Lung (tissue), 11 donors: ENCODE measurements at regions not wholly inside any gene's neighbourhood (a gene's known extent, or its start where the extent isn't known, plus 50 kb on each side); places are given as distances from the start of the nearest gene placed in this dataset.

ENCODE experiments used
- ATAC-seq: fragments of 200-7000 bp; cut with Tn5 transposase; one replicate; pipeline ENCODE4 v1.9.1; 2020; ENCODE audit warnings: moderate number of reproducible peaks; ENCODE audit not compliant: insufficient read depth, low FRiP score
- DNase-seq, 3 donors: peaks; one replicate each; pipeline ENCODE4 v3.0.0-alpha.2; 2013 to 2017
- H3K27ac ChIP-seq, 2 donors: one replicate each; pipeline ENCODE4 v1.5.1; 2013; ENCODE audit warnings: mild to moderate bottlenecking in 2 of 2, moderate library complexity in 2 of 2, control low read depth in 1 of 2, inconsistent platforms in 1 of 2, low read depth in 1 of 2, low read length in 1 of 2
- H3K27me3 ChIP-seq, 3 donors: one replicate each; pipeline ENCODE4 v1.5.1; 2013; ENCODE audit warnings: low read length in 2 of 3; ENCODE audit not compliant: control insufficient read depth in 3 of 3, insufficient read depth in 3 of 3
- H3K36me3 ChIP-seq, 4 donors: one replicate each; pipeline ENCODE4 v1.5.1; 2013; ENCODE audit warnings: low read length in 4 of 4, mild to moderate bottlenecking in 1 of 4, moderate library complexity in 1 of 4; ENCODE audit not compliant: control insufficient read depth in 4 of 4, insufficient read depth in 4 of 4
- H3K4me1 ChIP-seq, 5 donors: one replicate each; pipeline ENCODE4 v1.5.1; 2013; ENCODE audit warnings: low read length in 5 of 5, mild to moderate bottlenecking in 2 of 5, moderate library complexity in 1 of 5; ENCODE audit not compliant: control insufficient read depth in 5 of 5, insufficient read depth in 5 of 5
- H3K4me3 ChIP-seq: one replicate; pipeline ENCODE4 v1.5.1; 2013; ENCODE audit warnings: mild to moderate bottlenecking, control low read depth, moderate library complexity
- H3K9ac ChIP-seq, 2 donors: one replicate each; pipeline ENCODE4 v1.5.1; 2013; ENCODE audit warnings: low read length in 2 of 2, control low read depth in 1 of 2; ENCODE audit not compliant: insufficient read depth in 1 of 2
- H3K9me3 ChIP-seq, 4 donors: one replicate each; pipeline ENCODE4 v1.5.1; 2013; ENCODE audit warnings: low read length in 3 of 4, mild to moderate bottlenecking in 1 of 4, moderate library complexity in 1 of 4; ENCODE audit not compliant: control insufficient read depth in 4 of 4, insufficient read depth in 3 of 4
- WGBS, 2 donors: extraction: QIAGEN DNeasy Blood & Tissue Kit; methylation state at CpG; one replicate each; pipeline ENCODE4 v1.1.7; 2013; 5-methylcytosine and 5-hydroxymethylcytosine counted together
- TF ChIP-seq, protein P1 (sequence below): IDR thresholded peaks from 2 replicates; pipeline ENCODE4 v1.5.1; 2012; ENCODE audit warnings: mild to moderate bottlenecking; ENCODE audit errors: control extremely low read depth, extremely low read depth
- donor health status: control.
- donor health status: control.
- donor health status: Bipolar disorder and iron deficiency.
- donor health status: healthy.
- donor health status: DM: yes; HTN: yes; CAD: no.

DNA sequence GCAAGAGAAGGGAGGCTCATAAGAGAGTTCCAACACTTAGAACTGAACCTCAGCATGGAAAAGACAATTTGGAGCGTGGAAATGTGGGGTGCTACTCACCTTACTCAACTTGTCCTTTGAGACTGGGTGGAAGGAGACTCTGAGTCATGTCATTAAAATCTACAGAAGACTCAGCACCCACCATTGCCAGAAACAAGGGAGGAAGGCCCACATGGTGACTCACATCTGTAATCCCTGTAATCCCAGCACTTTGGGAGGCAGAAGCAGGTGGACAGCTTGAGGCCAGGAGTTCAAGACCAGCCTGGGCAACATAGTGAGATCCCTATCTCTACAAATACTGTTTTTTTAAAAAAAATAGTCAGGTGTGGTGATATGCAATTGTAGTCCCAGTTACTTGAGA lies 161.9 kb upstream of the UBE3A start:
- DNase-seq = no peak
- WGBS, 2 donors = 79 to 85% methylated on average over 1 of the region's 1 CpG
- no peaks in the 10 kb centered on the region for H3K36me3 ChIP-seq

DNA sequence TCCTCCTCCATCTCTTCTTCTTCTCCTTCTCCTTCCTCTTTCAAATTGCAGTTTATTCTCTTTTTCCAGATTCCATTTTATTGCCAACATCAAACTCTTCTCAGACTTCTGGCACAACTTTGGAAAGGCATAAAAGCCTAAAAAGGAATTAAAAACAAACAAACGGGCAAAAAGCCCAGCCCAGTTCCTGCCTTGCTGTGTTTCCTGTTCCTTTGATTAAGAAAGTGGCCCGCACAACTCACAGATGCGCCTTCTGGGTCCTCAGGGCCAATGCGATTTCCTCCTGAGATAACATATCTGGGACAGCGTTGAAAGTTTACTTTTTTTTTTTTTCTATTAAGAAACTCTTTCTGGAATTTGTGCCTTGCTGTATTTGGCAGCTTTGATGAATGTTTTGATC lies 158.7 kb upstream of the UBE3A start:
- Histone ChIP-seq H3K9ac (no peak overlapping the region), H3K9me3 (no peaks in the 10 kb centered on the region), H3K27me3 (no peaks in the 10 kb centered on the region), H3K27ac (no peak overlapping the region), H3K4me1 (no peaks in the 10 kb centered on the region), H3K36me3 (no peaks in the 10 kb centered on the region), H3K4me3 (no peak overlapping the region)
- 29 to 39% methylated on average over 5 of the region's 5 CpGs for WGBS, 2 donors
- peak in 2 of 3 donors; percentile 12 to 50 for DNase-seq
- TF ChIP-seq, protein P1, sequence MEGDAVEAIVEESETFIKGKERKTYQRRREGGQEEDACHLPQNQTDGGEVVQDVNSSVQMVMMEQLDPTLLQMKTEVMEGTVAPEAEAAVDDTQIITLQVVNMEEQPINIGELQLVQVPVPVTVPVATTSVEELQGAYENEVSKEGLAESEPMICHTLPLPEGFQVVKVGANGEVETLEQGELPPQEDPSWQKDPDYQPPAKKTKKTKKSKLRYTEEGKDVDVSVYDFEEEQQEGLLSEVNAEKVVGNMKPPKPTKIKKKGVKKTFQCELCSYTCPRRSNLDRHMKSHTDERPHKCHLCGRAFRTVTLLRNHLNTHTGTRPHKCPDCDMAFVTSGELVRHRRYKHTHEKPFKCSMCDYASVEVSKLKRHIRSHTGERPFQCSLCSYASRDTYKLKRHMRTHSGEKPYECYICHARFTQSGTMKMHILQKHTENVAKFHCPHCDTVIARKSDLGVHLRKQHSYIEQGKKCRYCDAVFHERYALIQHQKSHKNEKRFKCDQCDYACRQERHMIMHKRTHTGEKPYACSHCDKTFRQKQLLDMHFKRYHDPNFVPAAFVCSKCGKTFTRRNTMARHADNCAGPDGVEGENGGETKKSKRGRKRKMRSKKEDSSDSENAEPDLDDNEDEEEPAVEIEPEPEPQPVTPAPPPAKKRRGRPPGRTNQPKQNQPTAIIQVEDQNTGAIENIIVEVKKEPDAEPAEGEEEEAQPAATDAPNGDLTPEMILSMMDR = no peak
- ATAC-seq = no peak

More for the DNA sequence above, 161.9 kb upstream of the UBE3A start:
- Histone ChIP-seq H3K4me3 (no peak overlapping the region), H3K27ac (no peak overlapping the region), H3K9ac (no peak overlapping the region), H3K4me1 (no peaks in the 10 kb centered on the region), H3K27me3 (no peaks in the 10 kb centered on the region), H3K9me3 (no peaks in the 10 kb centered on the region)
- TF ChIP-seq, protein P1 = no peak
- ATAC-seq = no peak

DNA sequence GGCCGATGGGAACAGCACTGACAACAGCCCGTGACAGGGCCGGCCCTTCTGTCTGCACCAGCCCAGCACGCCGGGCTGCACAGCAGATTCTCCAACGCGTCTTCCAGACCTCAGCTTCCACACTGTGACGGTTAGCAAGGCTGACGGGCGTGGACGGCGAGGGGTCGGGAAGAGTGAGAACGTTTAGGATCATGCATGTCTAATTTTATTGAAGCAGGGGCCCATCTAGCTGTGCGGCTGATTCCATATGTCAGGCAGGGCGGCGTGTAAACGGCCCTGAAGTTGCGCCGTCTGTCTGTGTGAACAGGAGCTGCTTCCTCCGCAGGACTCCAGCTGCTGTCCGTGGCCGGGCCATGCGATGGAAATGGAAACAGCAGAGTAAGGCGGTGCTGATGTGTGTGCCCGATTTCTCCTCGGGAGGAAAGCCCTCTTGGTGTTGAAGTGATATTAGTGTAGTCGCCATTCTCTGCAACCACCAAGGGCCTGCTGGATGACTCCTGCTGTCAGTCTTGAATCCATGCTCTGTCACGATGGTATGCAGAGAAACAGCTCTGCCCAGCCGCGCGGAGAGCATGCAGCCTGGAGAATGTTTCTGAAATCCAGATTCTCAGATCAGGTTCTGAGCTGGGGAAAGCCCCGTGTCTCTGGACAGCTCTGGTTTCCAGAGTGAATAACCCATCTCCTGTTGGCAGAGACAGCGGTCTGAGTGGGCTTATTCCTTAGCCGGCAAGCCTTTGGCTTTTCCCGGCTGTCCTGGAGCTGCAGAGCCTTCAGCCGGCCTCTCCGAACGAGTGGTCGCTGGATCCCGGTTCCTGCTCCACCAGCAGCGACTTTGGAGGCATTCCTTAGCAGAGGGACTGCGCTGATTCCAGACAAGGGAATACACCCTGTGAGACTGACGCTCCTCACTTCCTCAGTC lies 158.1 kb upstream of the UBE3A start:
- TF ChIP-seq, protein P1 = no peak
- Histone ChIP-seq H3K36me3 (no peaks in the 10 kb centered on the region), H3K4me3 (no peak overlapping the region), H3K9me3 (no peaks in the 10 kb centered on the region), H3K27me3 (no peaks in the 10 kb centered on the region), H3K4me1 (no peaks in the 10 kb centered on the region), H3K27ac (no peak overlapping the region), H3K9ac (no peak overlapping the region)
- 82 to 88% methylated on average over 44 of the region's 44 CpGs for WGBS, 2 donors
- DNase-seq (peak in 1 of 3 donors; percentile 13), ATAC-seq (no peak)
